Immature natural killer cell (primary cell): ENCODE measurements at regions not wholly inside any gene's neighbourhood (a gene's known extent, or its start where the extent isn't known, plus 50 kb on each side); places are given as distances from the start of the nearest gene placed in this dataset.

Source experiments
- DNase-seq, 3 donors: peaks; one replicate each; pipeline ENCODE4 v3.0.0; 2022; ENCODE audit warnings: mixed read lengths in 1 of 3
- H3K27ac Mint-ChIP-seq, 6 donors: one replicate each; pipeline ENCODE4 v1.8.0; 2020; ENCODE audit warnings: mixed read lengths in 6 of 6, mild to moderate bottlenecking in 5 of 6, inconsistent platforms in 4 of 6, moderate library complexity in 3 of 6
- H3K27me3 Mint-ChIP-seq, 3 donors: one replicate each; pipeline ENCODE4 v1.8.0; 2020 to 2021; ENCODE audit warnings: low read depth in 3 of 3, mild to moderate bottlenecking in 3 of 3, mixed read lengths in 3 of 3, moderate library complexity in 3 of 3, inconsistent platforms in 1 of 3
- H3K36me3 Mint-ChIP-seq, 3 donors: one replicate each; pipeline ENCODE4 v1.8.0; 2020; ENCODE audit warnings: mixed read lengths in 3 of 3, inconsistent platforms in 2 of 3, mild to moderate bottlenecking in 2 of 3
- H3K4me1 Mint-ChIP-seq, 2 donors: one replicate each; pipeline ENCODE4 v1.8.0; 2020; ENCODE audit warnings: inconsistent platforms in 2 of 2, mild to moderate bottlenecking in 2 of 2, mixed read lengths in 2 of 2, moderate library complexity in 1 of 2
- H3K4me3 Mint-ChIP-seq, 5 donors: one replicate each; pipeline ENCODE4 v1.8.0; 2020; ENCODE audit warnings: mild to moderate bottlenecking in 5 of 5, mixed read lengths in 5 of 5, inconsistent platforms in 3 of 5, moderate library complexity in 3 of 5
- H3K9me3 Mint-ChIP-seq, 6 donors: one replicate each; pipeline ENCODE4 v1.8.0; 2020; ENCODE audit warnings: mild to moderate bottlenecking in 6 of 6, mixed read lengths in 6 of 6, inconsistent platforms in 4 of 6, moderate library complexity in 3 of 6

GRCh38 chr2:235396071-235396846 is 97.6 kb upstream of the AGAP1 start:
- Mint-ChIP-seq H3K4me3 (no peak overlapping the region), H3K4me1 (no peaks in the 10 kb centered on the region), H3K9me3 (no peaks in the 10 kb centered on the region), H3K36me3 (peaks cover 0 to 4% (median 0%) of the 10 kb centered on the region in 3 donors), H3K27me3 (peaks cover 6 to 17% (median 11%) of the 10 kb centered on the region in 3 donors), H3K27ac (no peak overlapping the region)
- DNase-seq, result no peak

GRCh38 chr2:235398321-235398720 is 95.5 kb upstream of the AGAP1 start:
- Mint-ChIP-seq H3K4me1 (no peaks in the 10 kb centered on the region), H3K4me3 (no peak overlapping the region), H3K27me3 (peaks cover 6 to 14% (median 13%) of the 10 kb centered on the region in 3 donors), H3K27ac (no peak overlapping the region), H3K9me3 (peaks cover 0 to 2% (median 0%) of the 10 kb centered on the region in 6 donors), H3K36me3 (peaks cover 0 to 4% (median 0%) of the 10 kb centered on the region in 3 donors)
- DNase-seq, result no peak

GRCh38 chr2:235399895-235400294 is 93.9 kb upstream of the AGAP1 start:
- Mint-ChIP-seq H3K36me3 (peaks cover 0 to 4% (median 0%) of the 10 kb centered on the region in 3 donors), H3K27ac (no peak overlapping the region), H3K4me3 (no peak overlapping the region), H3K4me1 (no peaks in the 10 kb centered on the region), H3K9me3 (peaks cover 0 to 2% (median 0%) of the 10 kb centered on the region in 6 donors), H3K27me3 (peaks cover 3 to 9% (median 7%) of the 10 kb centered on the region in 3 donors)
- DNase-seq, result no peak

GRCh38 chr2:235402422-235402821 is 91.4 kb upstream of the AGAP1 start:
- H3K27me3 Mint-ChIP-seq, result peaks cover 2 to 6% (median 6%) of the 10 kb centered on the region in 3 donors

GRCh38 chr2:235405612-235406361 is 88.1 kb upstream of the AGAP1 start:
- H3K4me1 Mint-ChIP-seq, result no peaks in the 10 kb centered on the region
- peaks cover 0 to 2% (median 0%) of the 10 kb centered on the region in 6 donors for H3K9me3 Mint-ChIP-seq
- no peak for DNase-seq
- peaks cover 6 to 10% (median 9%) of the 10 kb centered on the region in 3 donors for H3K27me3 Mint-ChIP-seq
- no peaks in the 10 kb centered on the region for H3K36me3 Mint-ChIP-seq
- H3K4me3 Mint-ChIP-seq, result no peak overlapping the region
- no peak overlapping the region for H3K27ac Mint-ChIP-seq

More at GRCh38 chr2:235402422-235402821, 91.4 kb upstream of the AGAP1 start:
- no peak for DNase-seq
- Mint-ChIP-seq H3K4me1 (no peaks in the 10 kb centered on the region), H3K36me3 (no peaks in the 10 kb centered on the region), H3K4me3 (no peak overlapping the region), H3K9me3 (peaks cover 0 to 2% (median 0%) of the 10 kb centered on the region in 6 donors), H3K27ac (no peak overlapping the region)

GRCh38 chr2:235406430-235406829 is 87.4 kb upstream of the AGAP1 start:
- no peak overlapping the region for H3K4me3 Mint-ChIP-seq
- H3K27me3 Mint-ChIP-seq, result peaks cover 6 to 11% (median 10%) of the 10 kb centered on the region in 3 donors
- no peaks in the 10 kb centered on the region for H3K36me3 Mint-ChIP-seq
- no peaks in the 10 kb centered on the region for H3K4me1 Mint-ChIP-seq
- DNase-seq, result no peak
- no peak overlapping the region for H3K27ac Mint-ChIP-seq
- peaks cover 0 to 2% (median 0%) of the 10 kb centered on the region in 6 donors for H3K9me3 Mint-ChIP-seq

- no peak for DNase-seq
- Mint-ChIP-seq H3K27ac (no peak overlapping the region), H3K4me1 (no peaks in the 10 kb centered on the region), H3K9me3 (no peaks in the 10 kb centered on the region), H3K36me3 (no peaks in the 10 kb centered on the region), H3K27me3 (peaks cover 5 to 8% (median 6%) of the 10 kb centered on the region in 3 donors), H3K4me3 (no peak overlapping the region)
These were observed 81.8 kb upstream of the AGAP1 start for GRCh38 chr2:235411905-235412485.

GRCh38 chr2:235413064-235413463 is 80.8 kb upstream of the AGAP1 start:
- no peak overlapping the region for H3K27ac Mint-ChIP-seq
- no peaks in the 10 kb centered on the region for H3K9me3 Mint-ChIP-seq
- no peaks in the 10 kb centered on the region for H3K36me3 Mint-ChIP-seq
- H3K27me3 Mint-ChIP-seq, result peaks cover 6 to 8% (median 8%) of the 10 kb centered on the region in 3 donors
- no peak overlapping the region for H3K4me3 Mint-ChIP-seq
- no peak for DNase-seq
- H3K4me1 Mint-ChIP-seq, result no peaks in the 10 kb centered on the region

- peaks cover 3 to 9% (median 8%) of the 10 kb centered on the region in 3 donors for H3K27me3 Mint-ChIP-seq
- no peaks in the 10 kb centered on the region for H3K36me3 Mint-ChIP-seq
- no peak overlapping the region for H3K4me3 Mint-ChIP-seq
- H3K27ac Mint-ChIP-seq, result no peak overlapping the region
- no peak for DNase-seq
- no peaks in the 10 kb centered on the region for H3K9me3 Mint-ChIP-seq
- H3K4me1 Mint-ChIP-seq, result no peaks in the 10 kb centered on the region
These were observed 79.4 kb upstream of the AGAP1 start for GRCh38 chr2:235414422-235414821.

- no peak for DNase-seq
- H3K9me3 Mint-ChIP-seq, result no peaks in the 10 kb centered on the region
- H3K27ac Mint-ChIP-seq, result no peak overlapping the region
- peaks cover 2 to 7% (median 4%) of the 10 kb centered on the region in 3 donors for H3K27me3 Mint-ChIP-seq
- no peak overlapping the region for H3K4me3 Mint-ChIP-seq
- no peaks in the 10 kb centered on the region for H3K36me3 Mint-ChIP-seq
- no peaks in the 10 kb centered on the region for H3K4me1 Mint-ChIP-seq
These were observed 76.9 kb upstream of the AGAP1 start for GRCh38 chr2:235416858-235417499.

- peaks cover 2 to 7% (median 4%) of the 10 kb centered on the region in 3 donors for H3K27me3 Mint-ChIP-seq
- H3K27ac Mint-ChIP-seq, result no peak overlapping the region
These were observed 74.9 kb upstream of the AGAP1 start for GRCh38 chr2:235418918-235419317.

GRCh38 chr2:235419996-235420395 is 73.8 kb upstream of the AGAP1 start:
- Mint-ChIP-seq H3K9me3 (peaks cover 0 to 3% (median 0%) of the 10 kb centered on the region in 6 donors), H3K27me3 (peaks cover 2 to 4% (median 4%) of the 10 kb centered on the region in 3 donors), H3K4me3 (no peak overlapping the region), H3K36me3 (no peaks in the 10 kb centered on the region), H3K4me1 (no peaks in the 10 kb centered on the region), H3K27ac (no peak overlapping the region)
- no peak for DNase-seq

More at GRCh38 chr2:235418918-235419317, 74.9 kb upstream of the AGAP1 start:
- Mint-ChIP-seq H3K9me3 (no peaks in the 10 kb centered on the region), H3K4me3 (no peak overlapping the region), H3K4me1 (no peaks in the 10 kb centered on the region), H3K36me3 (no peaks in the 10 kb centered on the region)
- DNase-seq, result no peak

- peaks cover 2 to 4% (median 4%) of the 10 kb centered on the region in 3 donors for H3K27me3 Mint-ChIP-seq
- H3K4me3 Mint-ChIP-seq, result no peak overlapping the region
- no peaks in the 10 kb centered on the region for H3K4me1 Mint-ChIP-seq
- no peak overlapping the region for H3K27ac Mint-ChIP-seq
- no peak for DNase-seq
- no peaks in the 10 kb centered on the region for H3K36me3 Mint-ChIP-seq
- peaks cover 0 to 3% (median 0%) of the 10 kb centered on the region in 6 donors for H3K9me3 Mint-ChIP-seq
These were observed 72.2 kb upstream of the AGAP1 start for GRCh38 chr2:235421618-235422017.
